Mucosa of rectum (tissue), 2 donors: ENCODE measurements at regions not wholly inside any gene's neighbourhood (a gene's known extent, or its start where the extent isn't known, plus 50 kb on each side); places are given as distances from the start of the nearest gene placed in this dataset.

Source experiments
- H3K27ac ChIP-seq, 2 donors: one replicate each; pipeline ENCODE4 v1.7.0; 2013; ENCODE audit warnings: inconsistent platforms in 2 of 2, low read depth in 2 of 2, low read length in 2 of 2
- H3K27me3 ChIP-seq, 2 donors: one replicate each; pipeline ENCODE4 v1.7.0; 2013; ENCODE audit warnings: low read length in 2 of 2; ENCODE audit not compliant: control insufficient read depth in 2 of 2, insufficient read depth in 2 of 2
- H3K36me3 ChIP-seq, 2 donors: one replicate each; pipeline ENCODE4 v1.7.0; 2013; ENCODE audit warnings: low read length in 2 of 2; ENCODE audit not compliant: control insufficient read depth in 2 of 2, insufficient read depth in 2 of 2
- H3K4me1 ChIP-seq, 2 donors: one replicate each; pipeline ENCODE4 v1.7.0; 2013; ENCODE audit warnings: low read length in 2 of 2, mild to moderate bottlenecking in 1 of 2; ENCODE audit not compliant: control insufficient read depth in 2 of 2, insufficient read depth in 2 of 2
- H3K4me3 ChIP-seq, 2 donors: one replicate each; pipeline ENCODE4 v1.7.0; 2013; ENCODE audit warnings: low read length in 2 of 2
- H3K9ac ChIP-seq, 2 donors: one replicate each; pipeline ENCODE4 v1.7.0; 2013; ENCODE audit warnings: low read length in 2 of 2, low read depth in 1 of 2, mild to moderate bottlenecking in 1 of 2
- H3K9me3 ChIP-seq, 2 donors: one replicate each; pipeline ENCODE4 v1.7.0; 2013; ENCODE audit warnings: low read length in 2 of 2; ENCODE audit not compliant: control insufficient read depth in 2 of 2
- donor health status: healthy.
- donor health status: Normal muscosa, but diverticular disease.

DNA sequence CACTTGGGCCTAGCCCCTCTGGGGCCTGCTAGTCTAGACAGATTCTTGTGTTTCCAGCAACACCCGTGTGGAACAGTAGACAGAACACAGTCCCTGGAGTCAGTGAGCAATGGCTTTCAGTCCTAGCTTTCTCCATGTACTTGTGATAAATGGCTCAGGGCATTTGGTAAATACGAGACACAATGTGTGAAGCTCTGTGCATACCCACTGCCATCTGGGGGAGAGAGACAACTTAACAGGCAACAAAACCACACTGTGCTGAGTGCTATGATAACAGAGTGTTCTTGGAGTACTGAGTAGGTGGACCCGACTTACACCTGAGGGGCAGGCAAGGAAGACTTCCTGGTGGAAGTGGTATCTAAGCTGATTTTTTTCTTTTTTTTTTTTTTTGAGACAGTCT is 86.3 kb upstream of the TBX3 start:
- no peaks in the 10 kb centered on the region for H3K4me1 ChIP-seq

DNA sequence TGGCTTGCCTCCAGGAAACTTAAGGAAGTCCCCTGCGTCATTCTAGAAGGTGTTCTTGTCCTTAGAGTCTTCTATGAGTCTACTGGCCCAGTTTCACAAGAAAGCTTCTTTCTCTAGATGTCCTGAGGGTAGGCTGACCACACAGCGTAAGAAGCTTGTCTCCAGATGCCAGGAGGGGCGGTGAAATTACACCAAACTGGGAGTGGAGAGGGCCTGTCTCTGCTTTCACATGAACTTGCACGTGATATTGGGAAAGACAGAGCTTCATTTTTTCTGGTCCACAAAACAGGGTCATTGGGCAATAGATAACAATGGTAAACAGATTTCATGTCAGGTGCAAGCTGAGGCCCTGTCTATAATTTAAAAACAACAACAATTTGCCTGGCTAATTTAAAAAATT is 85.7 kb upstream of the TBX3 start:
- H3K9ac ChIP-seq, result no peak overlapping the region
- H3K27ac ChIP-seq, result no peak overlapping the region
- H3K4me3 ChIP-seq, result no peak overlapping the region
- H3K9me3 ChIP-seq, result no peaks in the 10 kb centered on the region
- H3K27me3 ChIP-seq, result no peaks in the 10 kb centered on the region
- no peaks in the 10 kb centered on the region for H3K36me3 ChIP-seq
- no peaks in the 10 kb centered on the region for H3K4me1 ChIP-seq

More for the DNA sequence above, 86.3 kb upstream of the TBX3 start:
- Histone ChIP-seq H3K4me3 (no peak overlapping the region), H3K9ac (no peak overlapping the region), H3K27ac (no peak overlapping the region), H3K36me3 (no peaks in the 10 kb centered on the region), H3K9me3 (no peaks in the 10 kb centered on the region), H3K27me3 (no peaks in the 10 kb centered on the region)

DNA sequence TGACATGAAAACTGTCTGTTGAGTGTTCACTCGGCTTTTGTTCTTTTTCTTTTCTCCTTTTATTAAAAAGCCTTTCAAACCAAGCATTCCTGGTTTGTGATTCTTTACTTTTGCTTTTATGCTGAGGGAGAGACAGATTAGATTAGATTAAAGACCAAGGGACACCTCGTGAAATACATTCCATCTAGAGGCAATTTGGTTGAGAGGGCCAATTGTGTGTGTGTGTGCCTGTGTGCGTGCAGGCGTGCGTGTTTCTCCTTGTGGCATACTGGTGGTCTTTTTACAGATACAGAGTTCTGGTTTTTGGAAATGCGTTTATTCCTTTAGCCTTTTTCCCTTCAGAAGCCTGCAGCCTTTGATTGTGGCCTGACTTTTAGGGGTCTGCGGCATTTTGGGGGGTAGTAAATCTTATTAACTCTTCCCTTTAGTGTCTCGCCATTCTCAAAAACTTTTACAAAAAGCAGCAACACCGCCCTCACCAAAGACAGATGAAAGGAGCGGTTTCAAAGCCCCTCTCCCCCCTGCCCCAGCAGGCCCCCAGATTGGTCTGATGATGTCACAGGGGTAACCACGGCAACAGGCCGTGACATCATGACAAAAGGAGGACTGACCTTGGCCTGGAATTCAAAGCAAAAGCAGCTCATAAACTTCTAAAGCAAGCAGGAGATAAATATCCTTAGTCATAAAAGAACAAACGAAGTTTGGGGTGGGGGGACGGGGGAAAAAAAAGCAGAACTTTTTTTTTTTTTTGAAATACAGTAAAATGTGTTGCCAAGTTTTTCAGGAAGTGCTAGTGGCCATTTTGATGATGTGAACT is 84.1 kb upstream of the TBX3 start:
- no peaks in the 10 kb centered on the region for H3K27me3 ChIP-seq
- H3K9ac ChIP-seq, result no peak overlapping the region
- no peak overlapping the region for H3K4me3 ChIP-seq
- no peak overlapping the region for H3K27ac ChIP-seq
- no peaks in the 10 kb centered on the region for H3K9me3 ChIP-seq
- no peaks in the 10 kb centered on the region for H3K36me3 ChIP-seq
- H3K4me1 ChIP-seq, result no peaks in the 10 kb centered on the region

DNA sequence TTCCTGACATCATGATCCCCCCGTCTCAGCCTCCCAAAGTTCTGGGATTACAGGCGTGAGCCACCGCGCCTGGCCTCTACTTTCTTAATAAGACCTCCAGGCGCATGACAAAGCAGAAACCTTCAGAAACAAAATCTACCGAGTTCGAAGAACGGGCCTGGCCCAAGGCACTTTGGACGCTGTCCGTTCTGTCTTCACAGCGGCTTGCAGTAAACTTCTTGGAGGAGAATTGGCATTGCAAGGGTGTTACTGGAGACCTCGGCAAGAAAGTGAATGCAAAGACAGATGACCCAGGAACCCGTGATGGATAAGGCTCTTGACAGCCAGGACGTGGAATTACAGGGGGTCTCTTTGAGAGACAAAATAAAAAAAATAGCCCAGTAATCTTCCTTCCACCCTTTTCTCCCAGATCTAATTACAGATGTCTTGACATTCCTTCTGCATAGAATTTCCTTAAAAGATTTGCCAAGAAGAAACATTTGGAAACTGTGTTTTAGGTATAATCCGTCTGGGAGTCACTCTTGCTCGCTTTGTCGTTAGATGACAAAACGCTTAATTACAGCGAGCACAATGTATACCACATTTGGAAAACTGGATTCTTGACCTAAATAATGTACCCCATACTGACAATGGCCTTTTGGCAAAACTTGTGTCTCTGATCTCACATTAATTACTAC is 83.2 kb upstream of the TBX3 start:
- H3K27ac ChIP-seq, result no peak overlapping the region
- no peaks in the 10 kb centered on the region for H3K36me3 ChIP-seq
- H3K27me3 ChIP-seq, result no peaks in the 10 kb centered on the region
- H3K9me3 ChIP-seq, result no peaks in the 10 kb centered on the region
- H3K4me3 ChIP-seq, result no peak overlapping the region
- H3K4me1 ChIP-seq, result no peaks in the 10 kb centered on the region
- H3K9ac ChIP-seq, result no peak overlapping the region

DNA sequence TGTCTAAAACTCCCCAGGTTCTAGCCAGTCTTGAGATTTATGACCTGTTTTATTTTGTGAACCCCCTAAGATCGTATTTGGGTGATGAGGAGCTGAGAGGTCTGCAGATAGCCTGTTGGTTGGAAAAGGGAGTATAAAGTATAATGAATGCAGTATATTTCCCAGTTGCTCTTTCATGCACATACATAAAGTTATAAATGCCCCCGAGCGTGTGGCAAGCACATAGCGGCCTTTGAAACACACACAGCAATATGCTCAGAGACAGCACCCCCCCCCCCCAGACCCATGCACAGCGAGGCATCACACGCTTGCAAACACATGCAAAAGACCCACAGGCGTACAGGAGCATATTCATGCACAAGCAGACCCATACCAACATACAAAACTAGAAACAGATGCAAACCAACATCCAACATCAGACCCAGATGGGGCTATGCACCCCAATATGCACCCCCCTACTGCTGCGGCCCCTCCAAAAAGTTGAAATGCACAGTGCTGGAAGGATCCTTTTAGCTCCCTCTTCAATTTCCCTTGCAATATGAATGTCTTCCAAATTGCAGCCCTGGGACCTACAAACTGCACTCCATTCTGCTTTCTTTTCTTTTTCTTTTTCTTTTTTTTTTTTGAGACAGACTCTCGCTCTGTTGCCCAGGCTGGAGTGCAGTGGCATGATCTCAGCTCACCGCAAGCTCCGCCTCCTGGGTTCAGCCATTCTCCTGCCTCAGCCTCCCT is 82.2 kb upstream of the TBX3 start:
- Histone ChIP-seq H3K4me3 (no peak overlapping the region), H3K27ac (no peak overlapping the region), H3K27me3 (no peaks in the 10 kb centered on the region), H3K36me3 (no peaks in the 10 kb centered on the region), H3K9me3 (no peaks in the 10 kb centered on the region), H3K4me1 (no peaks in the 10 kb centered on the region), H3K9ac (no peak overlapping the region)

DNA sequence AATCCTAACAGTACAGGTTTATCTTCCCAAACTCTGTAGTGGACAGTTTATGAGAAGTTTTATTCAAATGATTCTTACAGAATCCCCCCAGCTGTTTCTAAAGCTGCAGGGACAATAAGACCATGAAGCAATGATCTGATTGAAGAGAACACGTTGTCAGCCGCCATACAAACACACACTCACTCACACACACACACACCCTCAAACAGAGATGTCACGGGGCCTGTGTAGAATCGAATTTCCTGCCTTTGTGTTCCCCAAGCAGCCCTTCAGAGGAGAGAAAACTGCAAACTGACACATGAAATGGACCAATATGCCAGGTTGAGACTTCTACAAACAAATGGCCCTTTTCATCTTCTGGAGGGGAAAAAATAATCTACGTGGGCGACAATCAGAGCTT is 80.5 kb upstream of the TBX3 start:
- no peak overlapping the region for H3K4me3 ChIP-seq
- H3K36me3 ChIP-seq, result no peaks in the 10 kb centered on the region
- H3K4me1 ChIP-seq, result no peaks in the 10 kb centered on the region
- H3K9me3 ChIP-seq, result no peaks in the 10 kb centered on the region
- no peak overlapping the region for H3K27ac ChIP-seq
- H3K9ac ChIP-seq, result no peak overlapping the region
- no peaks in the 10 kb centered on the region for H3K27me3 ChIP-seq

DNA sequence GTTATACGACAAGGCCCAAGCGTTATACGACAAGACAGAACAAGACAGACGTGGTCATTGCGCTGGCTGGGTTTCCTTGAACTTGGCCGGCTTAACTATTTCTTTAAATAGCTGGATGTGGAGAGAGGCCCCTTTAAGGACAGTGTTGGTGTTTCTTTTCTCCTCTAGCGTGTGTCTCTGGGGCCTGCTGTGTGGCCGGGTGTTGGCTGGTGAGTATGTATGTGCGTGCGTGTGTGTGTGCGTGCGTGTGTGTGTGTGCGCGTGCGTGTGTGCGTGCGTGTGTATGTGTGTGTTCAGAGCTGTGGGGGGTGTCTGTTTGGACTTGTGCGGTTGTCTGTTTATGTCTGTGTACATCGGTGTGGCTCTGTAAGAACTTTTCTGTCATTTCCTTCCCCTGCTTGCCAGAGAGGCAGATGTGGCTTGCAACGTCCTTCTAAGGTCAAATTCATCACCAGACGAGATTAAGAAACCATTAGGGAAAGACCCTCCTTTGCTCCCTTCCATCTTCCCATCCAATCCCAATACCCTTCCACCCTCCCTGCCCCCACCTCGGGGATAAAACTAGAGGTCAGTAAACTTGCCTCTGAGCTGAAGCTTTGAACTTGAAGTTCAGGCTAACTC is 78.6 kb upstream of the TBX3 start:
- no peak overlapping the region for H3K9ac ChIP-seq
- no peaks in the 10 kb centered on the region for H3K4me1 ChIP-seq
- H3K4me3 ChIP-seq, result no peak overlapping the region
- H3K27me3 ChIP-seq, result no peaks in the 10 kb centered on the region
- no peaks in the 10 kb centered on the region for H3K36me3 ChIP-seq
- H3K27ac ChIP-seq, result no peak overlapping the region
- H3K9me3 ChIP-seq, result no peaks in the 10 kb centered on the region

DNA sequence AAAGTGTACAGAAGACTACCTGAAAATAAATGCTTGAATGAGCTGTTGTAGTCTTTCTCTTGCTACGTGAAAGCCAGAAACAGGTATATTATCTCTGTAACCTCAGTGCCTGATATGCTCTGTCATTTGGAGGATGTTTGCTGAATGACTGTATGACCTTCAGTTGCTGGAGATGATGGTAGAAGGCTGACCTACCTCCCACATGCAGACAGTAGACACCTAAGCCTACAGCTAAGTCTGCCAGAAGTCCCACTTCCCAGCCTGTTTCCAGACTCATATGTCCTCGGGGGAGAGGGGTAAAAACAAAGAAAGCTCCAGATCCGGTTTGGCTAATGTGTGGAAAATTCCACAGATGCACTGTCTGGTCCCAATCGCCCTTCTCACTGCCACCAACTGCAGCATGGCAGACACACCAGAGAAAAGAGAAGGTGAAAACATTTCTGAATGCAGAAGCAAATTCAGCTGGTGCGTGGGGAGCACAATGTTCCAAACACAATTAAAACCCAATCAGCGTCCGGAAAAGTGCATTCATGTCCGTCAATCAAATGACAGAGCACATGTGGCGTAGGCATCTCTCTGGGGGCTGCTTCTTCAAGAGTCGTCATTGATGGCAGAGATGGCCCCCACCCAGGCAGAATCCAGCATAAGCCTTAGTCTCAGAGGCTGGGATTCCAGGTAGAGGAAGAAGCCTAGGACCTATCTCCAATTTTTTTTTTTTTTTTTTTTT is 76.3 kb upstream of the TBX3 start:
- Histone ChIP-seq H3K36me3 (no peaks in the 10 kb centered on the region), H3K9ac (no peak overlapping the region), H3K4me3 (no peak overlapping the region), H3K4me1 (no peaks in the 10 kb centered on the region), H3K27ac (no peak overlapping the region), H3K9me3 (no peaks in the 10 kb centered on the region), H3K27me3 (no peaks in the 10 kb centered on the region)

DNA sequence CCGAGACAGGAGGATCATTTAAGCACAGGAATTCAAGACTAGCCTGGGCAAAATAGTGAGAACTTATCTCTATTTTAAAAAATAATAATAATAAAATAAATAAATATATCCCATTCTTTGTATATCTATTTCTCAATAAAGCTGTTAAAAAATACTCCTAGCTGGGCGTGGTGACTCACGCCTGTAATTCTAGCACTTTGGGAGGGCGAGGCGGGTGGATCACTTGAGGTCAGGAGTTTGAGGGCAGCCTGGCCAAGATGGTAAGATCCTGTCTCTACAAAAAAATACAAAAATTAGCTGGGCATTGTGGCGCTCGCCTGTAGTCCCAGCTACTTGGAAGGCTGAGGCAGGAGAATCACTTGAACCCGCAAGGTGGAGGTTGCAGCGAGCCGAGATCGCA is 75.7 kb upstream of the TBX3 start:
- no peak overlapping the region for H3K27ac ChIP-seq
- H3K27me3 ChIP-seq, result no peaks in the 10 kb centered on the region
- no peak overlapping the region for H3K9ac ChIP-seq
- H3K4me1 ChIP-seq, result no peaks in the 10 kb centered on the region
- no peaks in the 10 kb centered on the region for H3K9me3 ChIP-seq
- no peaks in the 10 kb centered on the region for H3K36me3 ChIP-seq
- H3K4me3 ChIP-seq, result no peak overlapping the region
